NCI-H2171 treated with DMSO at 0.1 percent for 48 hours (cell line): ENCODE measurements at regions not wholly inside any gene's neighbourhood (a gene's known extent, or its start where the extent isn't known, plus 50 kb on each side); places are given as distances from the start of the nearest gene placed in this dataset.
"Not testable (repeated sequence)": the region's sequence is repeated elsewhere in the genome, so short reads cannot be mapped to it uniquely, and the experiment has no call there.

Experiments
- DNase-seq: peaks from one replicate; lab custom pipeline; 2025; lab: John Stamatoyannopoulos, UW

DNA sequence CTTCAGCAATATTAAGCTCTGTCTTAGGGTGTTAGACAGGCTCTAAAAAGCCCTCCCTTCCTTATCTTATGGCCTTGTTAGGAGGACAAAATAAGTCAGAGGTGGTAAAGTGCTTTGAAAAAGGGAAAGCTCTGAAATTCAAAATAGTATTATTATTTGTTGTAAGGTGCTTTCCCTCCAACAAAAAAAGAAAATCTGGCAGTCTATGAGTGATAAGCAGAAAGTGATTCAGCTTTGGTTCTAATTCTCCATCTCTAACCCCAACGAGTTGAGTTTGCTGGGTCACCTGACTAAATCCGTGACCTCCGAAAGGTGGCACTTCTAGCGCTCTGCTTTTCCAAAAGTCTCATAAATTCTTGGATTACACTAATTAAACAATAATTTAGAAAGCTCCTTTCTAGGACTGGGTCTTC, 305.1 kb downstream of the BCL2L11 start:
- DNase-seq = not testable (repeated sequence)

DNA sequence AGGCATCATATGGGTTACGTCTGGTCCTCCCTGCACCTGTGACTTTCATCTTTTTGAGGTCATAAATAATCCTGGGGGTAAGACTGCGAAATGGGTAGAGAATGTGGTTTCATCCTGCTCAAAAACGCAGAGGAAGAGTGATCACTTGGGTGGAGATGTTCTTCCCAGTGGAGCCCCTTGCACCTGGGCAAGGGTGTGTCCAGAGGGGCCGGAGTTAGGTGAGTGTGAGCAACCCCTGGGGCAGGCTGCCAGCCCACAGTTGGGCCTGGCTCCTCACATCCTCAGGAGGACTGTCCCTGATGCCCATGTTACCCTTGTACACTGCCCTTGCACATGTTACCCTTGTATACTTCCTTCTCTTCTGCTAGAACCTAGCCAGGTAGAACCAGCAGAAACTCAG, 306.6 kb downstream of the BCL2L11 start:
- not testable (repeated sequence) for DNase-seq

GRCh38 chr2:111428915-111429314, 308.2 kb downstream of the BCL2L11 start:
- DNase-seq = not testable (repeated sequence)

GRCh38 chr2:111429353-111429752, 308.6 kb downstream of the BCL2L11 start:
- not testable (repeated sequence) for DNase-seq

DNA sequence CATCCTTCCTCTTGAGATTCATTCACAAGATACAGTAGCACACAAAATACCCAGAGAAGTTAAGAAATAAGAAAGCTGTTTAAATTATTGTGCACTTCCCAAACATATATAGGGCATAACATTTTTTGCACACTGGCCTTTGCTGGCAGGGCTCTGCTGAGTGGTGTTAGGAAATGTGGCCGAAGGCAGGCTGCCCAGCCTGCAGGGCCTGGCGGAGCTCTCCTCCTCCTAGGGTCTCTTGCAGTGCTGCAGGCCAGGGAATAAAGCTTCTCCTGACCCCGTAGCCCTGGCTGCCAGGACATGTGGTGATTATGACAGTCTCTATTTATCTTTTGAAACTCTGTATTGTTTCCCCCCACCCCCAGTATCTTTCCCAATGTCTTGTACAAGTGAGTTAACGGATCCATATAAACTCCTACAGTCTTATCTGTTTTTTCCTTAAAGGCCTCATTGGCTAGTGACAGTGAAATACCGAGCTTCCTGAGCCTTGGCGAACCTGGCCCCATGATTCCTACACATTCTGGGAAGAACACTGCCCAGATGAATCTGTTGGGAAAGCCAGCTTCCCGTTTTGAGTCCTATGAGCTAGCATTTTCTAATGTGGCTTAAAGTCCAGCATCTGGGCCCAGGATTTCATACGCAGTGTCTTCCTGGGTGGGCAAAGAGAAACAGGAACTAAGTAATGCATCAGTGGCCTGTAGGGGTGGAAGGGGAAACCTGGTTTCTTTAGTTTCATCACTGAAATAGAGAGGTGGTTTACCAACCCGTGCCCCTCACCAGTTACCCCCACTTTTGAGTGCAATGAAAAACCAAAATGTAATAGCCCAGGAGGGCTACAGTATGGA, 310.3 kb downstream of the BCL2L11 start:
- DNase-seq = not testable (repeated sequence)

DNA sequence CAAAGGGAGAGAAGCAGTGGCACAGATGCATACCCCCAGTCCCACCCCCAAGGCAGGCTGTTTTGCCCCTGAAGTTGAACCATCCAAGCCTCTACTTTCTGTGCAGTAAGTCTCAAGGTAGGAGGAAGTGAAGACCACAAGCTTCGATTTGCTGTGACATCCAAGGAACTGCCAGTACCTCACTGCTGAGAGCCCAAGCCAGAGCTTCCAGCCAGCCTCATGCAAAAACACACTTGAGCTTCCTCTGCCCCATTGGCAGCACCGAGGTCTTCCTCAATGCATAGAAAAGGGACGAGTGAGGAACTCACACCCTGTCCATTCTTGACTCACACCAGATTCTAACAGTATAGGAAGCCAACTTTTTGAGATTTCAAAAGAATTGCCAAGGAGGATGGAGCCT, 311.7 kb downstream of the BCL2L11 start:
- DNase-seq = not testable (repeated sequence)

DNA sequence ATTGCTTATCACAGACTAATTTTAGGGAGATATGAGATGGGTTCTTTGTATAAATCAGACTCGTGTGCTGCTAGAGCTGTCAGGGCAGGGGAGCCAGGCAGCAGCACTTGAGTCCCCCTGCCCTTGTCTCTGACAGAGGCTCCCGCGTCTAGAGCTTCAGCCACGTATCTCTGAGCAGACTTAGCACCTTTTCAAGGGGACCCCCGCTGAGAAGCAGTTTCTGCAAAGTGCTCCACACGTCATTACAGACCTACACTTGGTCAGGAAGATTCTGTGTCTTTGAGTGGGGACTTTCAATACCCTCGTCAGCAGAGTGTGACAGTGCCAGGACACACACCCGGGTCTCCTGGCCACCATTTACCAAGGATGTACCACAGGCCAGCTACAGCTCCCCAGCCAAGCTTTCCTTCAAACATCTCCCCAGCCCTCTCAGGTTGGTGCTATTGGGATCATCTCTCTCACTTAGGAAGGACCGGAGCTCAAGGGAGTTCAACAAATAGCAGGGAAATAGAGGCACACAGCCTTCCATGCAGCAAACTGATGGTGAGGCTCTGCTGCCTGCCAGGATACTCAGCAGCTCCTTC, 312.3 kb downstream of the BCL2L11 start:
- not testable (repeated sequence) for DNase-seq

- not testable (repeated sequence) for DNase-seq
These were observed 313.3 kb downstream of the BCL2L11 start for GRCh38 chr2:111433892-111434607.

DNA sequence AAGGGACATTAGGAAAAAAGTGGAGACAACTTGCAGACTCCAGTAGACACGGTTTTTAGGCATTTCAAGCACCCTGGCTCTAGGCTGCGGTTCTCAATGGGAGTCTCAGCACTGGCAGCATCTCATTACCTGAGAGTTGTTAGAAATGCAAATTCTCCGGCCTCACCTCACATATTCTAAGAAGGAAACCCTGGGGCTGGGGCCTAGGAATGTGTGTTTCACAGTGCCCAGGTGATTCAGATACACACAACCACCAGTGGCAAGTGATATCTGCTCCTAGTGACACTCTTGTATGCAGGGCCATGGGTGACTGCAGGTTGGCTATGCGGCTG, 313.9 kb downstream of the BCL2L11 start:
- DNase-seq = not testable (repeated sequence)

DNA sequence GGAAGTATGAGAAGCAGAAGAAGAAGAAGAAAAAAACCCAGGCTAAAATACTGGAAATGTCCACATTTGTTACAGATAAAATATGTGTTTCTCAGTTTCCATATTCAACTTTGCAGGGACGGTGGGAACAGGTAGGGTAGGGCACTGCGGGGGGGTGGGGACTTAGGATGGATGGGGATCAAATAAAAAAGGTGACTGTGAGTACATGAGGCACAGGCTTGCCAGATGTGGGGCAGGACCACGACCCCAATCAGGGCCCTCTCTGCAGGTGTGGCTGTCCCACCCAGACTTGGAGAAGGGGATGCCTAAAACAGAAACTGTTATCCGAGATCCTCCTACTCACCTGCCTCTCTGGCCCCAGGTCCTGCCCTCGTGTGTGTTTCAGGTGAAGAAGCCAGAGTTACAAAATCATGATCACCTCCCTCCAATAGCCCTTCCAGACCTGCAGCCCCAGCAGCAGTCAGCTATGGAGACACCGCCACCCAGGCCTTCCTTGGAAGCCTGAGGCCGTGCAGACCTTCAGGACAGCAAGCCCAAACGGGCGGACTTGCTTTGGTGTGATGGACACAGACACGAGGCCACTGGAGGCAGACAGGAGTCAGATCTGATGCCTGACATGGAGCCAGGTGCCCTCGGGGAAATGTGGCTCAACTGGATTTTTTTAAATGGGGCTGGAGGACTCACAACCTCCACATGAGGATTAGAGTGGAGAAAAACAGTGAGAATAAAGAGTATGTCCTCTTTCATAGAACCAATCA, 315.0 kb downstream of the BCL2L11 start:
- DNase-seq = not testable (repeated sequence)

- not testable (repeated sequence) for DNase-seq
These were observed 315.7 kb downstream of the BCL2L11 start for GRCh38 chr2:111436411-111436810.

GRCh38 chr2:111437288-111437990, 316.7 kb downstream of the BCL2L11 start:
- not testable (repeated sequence) for DNase-seq

GRCh38 chr2:111438161-111438560, 317.4 kb downstream of the BCL2L11 start:
- DNase-seq = not testable (repeated sequence)

GRCh38 chr2:111439237-111439636, 318.5 kb downstream of the BCL2L11 start:
- DNase-seq = not testable (repeated sequence)

DNA sequence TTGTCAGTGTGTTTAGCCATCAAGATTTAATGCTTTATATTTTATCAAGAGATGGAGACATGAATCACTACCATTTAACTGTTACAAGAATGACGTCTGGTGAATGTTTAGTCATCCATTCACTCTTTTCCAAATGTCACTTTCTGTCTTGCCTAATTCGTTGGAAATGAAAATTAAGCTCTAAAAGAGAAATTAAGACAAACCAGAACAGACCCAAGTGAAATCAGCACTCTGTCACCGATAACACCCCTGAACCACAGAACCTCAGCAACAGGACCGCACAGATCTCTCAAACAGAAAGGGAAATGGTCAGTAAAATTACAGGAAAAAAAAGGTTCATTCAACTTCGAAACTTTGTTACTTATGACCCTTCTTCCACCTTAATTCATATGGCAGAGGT, 320.9 kb downstream of the BCL2L11 start:
- not testable (repeated sequence) for DNase-seq

DNA sequence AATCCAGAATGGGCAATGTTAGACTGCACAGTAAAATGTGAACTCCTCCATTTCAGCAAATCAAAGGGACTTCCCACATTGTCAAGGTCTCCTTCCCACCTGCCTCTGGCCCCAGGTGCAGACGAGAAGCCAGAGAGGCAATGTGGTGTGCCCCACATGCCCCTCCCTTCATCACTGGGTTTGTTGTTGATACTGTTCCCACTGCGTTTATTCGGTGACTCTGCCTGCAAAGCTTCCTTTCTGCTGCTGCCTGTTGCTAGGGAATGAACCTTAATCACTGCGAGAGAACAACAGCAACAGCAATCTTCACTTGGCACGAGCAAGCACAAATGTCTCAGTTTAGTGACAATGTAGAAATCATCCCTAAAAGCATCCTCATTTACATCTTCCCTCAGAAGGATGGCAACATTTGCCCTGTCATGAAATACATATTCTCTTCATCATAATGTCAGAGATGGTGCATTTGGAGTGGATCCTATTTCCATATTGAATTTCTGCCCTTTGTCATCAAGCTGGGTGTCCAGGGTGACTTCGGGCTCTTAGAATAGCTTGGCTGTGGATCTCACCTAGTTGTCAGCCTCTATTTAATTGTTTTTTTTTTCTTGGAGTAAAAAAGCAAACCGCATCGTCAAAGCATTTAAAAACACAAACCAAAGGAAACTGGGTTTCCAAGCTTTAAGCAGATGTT, 322.2 kb downstream of the BCL2L11 start:
- not testable (repeated sequence) for DNase-seq

DNA sequence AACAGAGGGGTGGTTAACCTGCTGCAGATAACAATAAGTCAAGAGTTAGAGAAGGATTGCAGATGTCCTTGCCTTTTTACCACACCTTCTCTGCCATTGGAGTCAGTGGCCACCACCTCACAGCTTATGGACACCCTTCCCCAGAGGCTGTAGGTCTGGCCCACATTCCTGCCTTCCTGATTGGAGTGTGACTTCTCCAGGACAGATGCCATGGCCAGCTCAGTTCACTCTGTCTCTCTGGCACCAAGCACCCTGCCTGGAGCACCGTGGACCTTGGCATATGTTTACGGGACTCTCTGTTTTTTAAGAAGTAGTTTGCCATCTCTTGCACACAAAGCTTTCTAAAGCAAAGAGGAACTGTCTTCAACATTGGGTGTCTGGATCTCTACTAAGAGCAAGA, 323.8 kb downstream of the BCL2L11 start:
- not testable (repeated sequence) for DNase-seq

DNA sequence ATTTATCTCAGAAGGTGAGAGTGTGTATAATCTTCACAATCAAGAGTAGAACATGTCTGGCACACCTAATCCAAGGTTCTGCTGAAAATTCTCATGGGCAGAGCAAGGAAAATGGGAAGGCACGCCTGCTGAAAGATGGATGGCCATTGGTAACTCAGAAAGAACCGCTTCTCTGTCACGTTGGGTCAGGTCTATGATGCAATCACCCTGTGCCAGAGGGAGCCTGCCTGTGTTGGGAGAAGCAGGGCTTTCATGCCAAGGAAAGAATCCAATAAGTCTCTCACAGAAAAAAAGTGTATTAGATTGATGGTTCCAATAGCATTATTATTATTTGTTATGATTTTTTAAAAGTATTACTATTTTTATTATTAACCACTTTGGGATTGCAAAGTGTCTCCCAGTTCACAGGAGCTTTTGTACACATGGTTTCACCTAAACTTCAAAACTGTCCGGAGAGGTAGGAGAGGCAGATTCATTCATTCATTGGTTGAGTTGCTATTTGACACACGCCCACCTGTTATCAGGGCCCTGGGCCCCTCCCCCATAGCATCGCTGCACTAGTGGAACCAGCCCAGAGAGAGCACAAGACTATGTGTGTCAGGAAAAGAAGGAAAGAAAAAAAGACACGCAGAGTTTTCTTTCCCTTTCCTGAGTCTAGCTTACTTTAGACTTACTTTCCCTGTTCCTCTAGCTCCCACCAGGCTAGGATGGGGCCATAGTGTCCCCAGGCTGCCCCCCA, 324.6 kb downstream of the BCL2L11 start:
- not testable (repeated sequence) for DNase-seq

- not testable (repeated sequence) for DNase-seq
These were observed 325.2 kb downstream of the BCL2L11 start for GRCh38 chr2:111445941-111446340.

DNA sequence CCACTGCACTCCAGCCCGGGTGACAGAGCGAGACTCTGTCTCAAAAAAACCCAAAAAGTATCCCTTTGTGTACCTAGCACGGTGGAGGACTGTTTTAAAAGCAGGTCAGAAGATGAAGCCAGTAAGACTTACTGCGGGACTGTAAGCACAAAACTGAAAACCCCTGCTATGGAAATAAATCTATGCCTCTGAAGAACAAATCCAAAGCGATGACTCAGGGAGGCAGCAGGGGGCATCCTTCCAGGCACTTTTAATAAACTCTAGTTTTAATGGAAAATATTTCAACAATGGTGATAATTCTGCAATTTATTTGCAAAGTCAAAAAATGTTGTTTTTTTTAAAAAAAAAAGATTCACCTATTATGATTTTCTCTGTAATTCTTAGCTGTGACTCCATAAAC, 326.8 kb downstream of the BCL2L11 start:
- DNase-seq = not testable (repeated sequence)
